ENCODE measurements at regions not wholly inside any gene's neighbourhood (a gene's known extent, or its start where the extent isn't known, plus 50 kb on each side); places are given as distances from the start of the nearest gene placed in this dataset.

GRCh38 chr10:33927347-33927746 is 592.9 kb upstream of the NRP1 start (continued):
- TF ChIP-seq CHD7 (IDR thresholded peaks at IDR 0.05; ENCODE audit: insufficient replicate concordance, low read length) (no peak), HDAC2 (IDR thresholded peaks at IDR 0.05; ENCODE audit: borderline replicate concordance in 1 of 2, low read depth in 2 of 2, low read length in 2 of 2) (no peak), MAFK (IDR thresholded peaks at IDR 0.05; ENCODE audit: low read depth, low read length) (no peak), TEAD4 (IDR thresholded peaks at IDR 0.05; ENCODE audit: low read depth, low read length) (no peak), RNF2 (IDR thresholded peaks at IDR 0.05; ENCODE audit: borderline replicate concordance, low read depth, low read length, missing control alignments, poor library complexity, severe bottlenecking) (no peak), TBP (IDR thresholded peaks at IDR 0.05; ENCODE audit: low read depth, low read length) (no peak), CTCF (IDR thresholded peaks at IDR 0.05; ENCODE audit: control extremely low read depth in 1 of 3, insufficient read depth in 1 of 3, low read depth in 1 of 3, low read length in 3 of 3) (no peak)

Measured in H1 (cell line).